ENCODE measurements at regions not wholly inside any gene's neighbourhood (a gene's known extent, or its start where the extent isn't known, plus 50 kb on each side); places are given as distances from the start of the nearest gene placed in this dataset.

DNA sequence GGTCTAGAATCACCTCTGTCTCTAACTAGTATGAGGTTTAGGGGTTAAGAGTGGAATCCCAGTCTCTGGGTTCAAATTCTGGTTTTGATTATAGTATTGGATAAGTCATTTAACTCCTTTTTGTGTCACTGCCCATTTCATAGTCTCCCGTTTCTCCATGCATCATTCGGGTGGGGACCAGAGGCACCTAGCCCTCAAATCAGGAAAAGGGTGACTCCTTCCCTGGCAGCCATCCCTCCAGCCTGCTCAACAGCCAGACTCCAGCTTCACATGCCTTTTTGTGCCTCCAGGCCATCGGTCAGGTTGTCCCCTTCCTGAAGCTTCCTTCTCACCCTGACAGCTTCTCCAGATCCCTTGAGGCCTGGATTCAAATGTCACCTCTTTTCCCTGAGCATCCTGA is 139.8 kb downstream of the DHX35 start:
- H3K4me1 ChIP-seq (ENCODE audit: control insufficient read depth, low read depth, low read length) = no peaks in the 10 kb centered on the region
- no peaks in the 10 kb centered on the region for H3K27me3 ChIP-seq (ENCODE audit: control insufficient read depth, insufficient read depth, low read length)
- no peaks in the 10 kb centered on the region for H3K36me3 ChIP-seq (ENCODE audit: control insufficient read depth, low read depth, low read length)

DNA sequence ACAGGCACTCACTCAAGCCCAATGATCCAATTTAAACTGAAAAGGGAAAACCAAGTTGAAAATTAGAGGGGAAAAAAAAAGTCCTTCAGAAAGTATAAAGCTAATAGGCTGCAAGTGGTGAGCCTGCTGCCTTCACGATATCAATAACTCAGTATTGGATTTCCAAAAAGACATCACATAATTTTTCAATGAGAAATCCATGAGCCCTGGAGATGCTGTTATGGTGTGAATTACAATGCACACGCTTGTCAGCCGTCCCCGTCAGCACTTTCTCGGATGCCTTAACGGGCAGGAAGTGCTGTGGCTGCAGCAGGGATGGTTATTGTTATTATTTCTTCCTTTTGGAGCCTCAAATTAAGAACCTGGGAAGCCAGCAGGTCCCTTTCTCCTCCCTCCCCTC is 138.5 kb downstream of the DHX35 start:
- H3K36me3 ChIP-seq (ENCODE audit: control insufficient read depth, low read depth, low read length) = no peaks in the 10 kb centered on the region
- H3K9me3 ChIP-seq (ENCODE audit: control insufficient read depth, low read depth, low read length) = peaks cover 3% of the 10 kb centered on the region
- H3K27ac ChIP-seq (ENCODE audit: low read length) = no peak overlapping the region
- no peak overlapping the region for H3K4me3 ChIP-seq (ENCODE audit: low read length)
- H3K4me1 ChIP-seq (ENCODE audit: control insufficient read depth, low read depth, low read length) = no peaks in the 10 kb centered on the region
- no peak overlapping the region for H3K9ac ChIP-seq (ENCODE audit: low read length)
- no peaks in the 10 kb centered on the region for H3K27me3 ChIP-seq (ENCODE audit: control insufficient read depth, insufficient read depth, low read length)

More for the DNA sequence above, 139.8 kb downstream of the DHX35 start:
- H3K9me3 ChIP-seq (ENCODE audit: control insufficient read depth, low read depth, low read length) = peaks cover 3% of the 10 kb centered on the region
- no peak overlapping the region for H3K27ac ChIP-seq (ENCODE audit: low read length)
- no peak overlapping the region for H3K4me3 ChIP-seq (ENCODE audit: low read length)
- no peak overlapping the region for H3K9ac ChIP-seq (ENCODE audit: low read length)

DNA sequence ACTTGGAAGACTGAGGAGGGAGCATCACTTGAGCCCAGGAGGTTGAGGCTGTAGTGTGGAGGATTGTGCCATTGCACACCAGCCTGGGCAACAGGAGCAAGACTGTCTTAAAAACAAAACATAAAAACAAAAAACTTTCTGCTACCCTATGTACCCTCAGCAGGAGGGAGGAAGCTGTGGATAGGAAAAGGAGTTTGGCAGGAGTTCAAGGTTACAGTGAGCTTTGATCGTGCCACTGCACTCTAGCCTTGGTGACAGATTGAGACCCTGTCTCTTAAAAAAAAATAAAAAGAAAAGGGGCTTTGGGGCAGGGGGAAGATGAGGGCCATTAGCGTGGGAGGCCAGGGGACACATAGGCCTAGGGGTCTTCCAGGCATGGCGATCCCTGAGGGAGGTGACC is 135.7 kb downstream of the DHX35 start:
- Histone ChIP-seq H3K4me1 (ENCODE audit: control insufficient read depth, low read depth, low read length) (no peaks in the 10 kb centered on the region), H3K27me3 (ENCODE audit: control insufficient read depth, insufficient read depth, low read length) (no peaks in the 10 kb centered on the region), H3K4me3 (ENCODE audit: low read length) (no peak overlapping the region), H3K9me3 (ENCODE audit: control insufficient read depth, low read depth, low read length) (no peaks in the 10 kb centered on the region), H3K9ac (ENCODE audit: low read length) (no peak overlapping the region), H3K36me3 (ENCODE audit: control insufficient read depth, low read depth, low read length) (no peaks in the 10 kb centered on the region), H3K27ac (ENCODE audit: low read length) (no peak overlapping the region)

DNA sequence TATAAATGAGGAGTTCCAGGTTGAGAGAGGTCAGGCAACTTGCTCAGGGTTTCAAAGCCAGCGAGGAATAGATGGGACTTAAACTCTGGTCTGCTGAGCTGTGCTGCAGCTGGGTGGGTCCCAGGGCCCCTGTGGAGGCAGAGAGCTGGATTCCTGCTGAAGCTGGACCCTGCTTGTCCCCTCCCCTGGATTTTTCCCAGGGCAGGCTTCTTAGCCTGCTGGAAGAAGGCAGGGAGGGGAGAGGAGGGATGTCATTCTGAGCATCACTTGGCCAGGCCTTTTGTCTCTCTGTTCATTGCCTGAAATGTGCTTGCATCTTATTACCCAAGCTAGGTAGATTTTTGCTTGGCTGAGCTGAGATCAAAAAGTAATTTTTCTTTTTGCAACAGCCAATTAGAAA is 133.7 kb downstream of the DHX35 start:
- H3K27me3 ChIP-seq (ENCODE audit: control insufficient read depth, insufficient read depth, low read length) = no peaks in the 10 kb centered on the region

DNA sequence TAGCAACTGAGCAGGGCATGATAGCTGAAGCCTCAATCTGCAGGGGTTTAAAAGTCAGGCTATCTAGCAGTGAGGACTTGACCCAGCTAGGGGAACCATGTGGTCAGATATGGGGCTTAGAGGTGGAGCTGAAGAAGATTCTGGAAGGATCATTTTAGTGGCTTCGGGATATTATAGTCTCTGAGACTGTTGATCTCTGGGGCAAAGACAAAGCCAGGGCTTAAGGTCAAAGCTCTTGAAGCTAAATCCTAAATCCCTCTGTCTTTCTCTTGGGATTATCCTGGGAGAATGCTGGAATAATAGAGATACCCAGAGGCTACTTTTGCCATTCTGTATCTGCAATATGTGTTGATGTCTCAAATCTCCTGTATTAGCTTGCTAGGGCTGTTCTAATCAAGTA is 132.2 kb downstream of the DHX35 start:
- Histone ChIP-seq H3K9ac (ENCODE audit: low read length) (no peak overlapping the region), H3K27me3 (ENCODE audit: control insufficient read depth, insufficient read depth, low read length) (no peaks in the 10 kb centered on the region), H3K4me3 (ENCODE audit: low read length) (no peak overlapping the region), H3K9me3 (ENCODE audit: control insufficient read depth, low read depth, low read length) (no peaks in the 10 kb centered on the region), H3K27ac (ENCODE audit: low read length) (no peak overlapping the region), H3K4me1 (ENCODE audit: control insufficient read depth, low read depth, low read length) (no peaks in the 10 kb centered on the region), H3K36me3 (ENCODE audit: control insufficient read depth, low read depth, low read length) (no peaks in the 10 kb centered on the region)

More for the DNA sequence above, 133.7 kb downstream of the DHX35 start:
- no peaks in the 10 kb centered on the region for H3K4me1 ChIP-seq (ENCODE audit: control insufficient read depth, low read depth, low read length)
- H3K9ac ChIP-seq (ENCODE audit: low read length) = no peak overlapping the region
- H3K27ac ChIP-seq (ENCODE audit: low read length) = no peak overlapping the region
- H3K9me3 ChIP-seq (ENCODE audit: control insufficient read depth, low read depth, low read length) = no peaks in the 10 kb centered on the region
- no peaks in the 10 kb centered on the region for H3K36me3 ChIP-seq (ENCODE audit: control insufficient read depth, low read depth, low read length)
- no peak overlapping the region for H3K4me3 ChIP-seq (ENCODE audit: low read length)

DNA sequence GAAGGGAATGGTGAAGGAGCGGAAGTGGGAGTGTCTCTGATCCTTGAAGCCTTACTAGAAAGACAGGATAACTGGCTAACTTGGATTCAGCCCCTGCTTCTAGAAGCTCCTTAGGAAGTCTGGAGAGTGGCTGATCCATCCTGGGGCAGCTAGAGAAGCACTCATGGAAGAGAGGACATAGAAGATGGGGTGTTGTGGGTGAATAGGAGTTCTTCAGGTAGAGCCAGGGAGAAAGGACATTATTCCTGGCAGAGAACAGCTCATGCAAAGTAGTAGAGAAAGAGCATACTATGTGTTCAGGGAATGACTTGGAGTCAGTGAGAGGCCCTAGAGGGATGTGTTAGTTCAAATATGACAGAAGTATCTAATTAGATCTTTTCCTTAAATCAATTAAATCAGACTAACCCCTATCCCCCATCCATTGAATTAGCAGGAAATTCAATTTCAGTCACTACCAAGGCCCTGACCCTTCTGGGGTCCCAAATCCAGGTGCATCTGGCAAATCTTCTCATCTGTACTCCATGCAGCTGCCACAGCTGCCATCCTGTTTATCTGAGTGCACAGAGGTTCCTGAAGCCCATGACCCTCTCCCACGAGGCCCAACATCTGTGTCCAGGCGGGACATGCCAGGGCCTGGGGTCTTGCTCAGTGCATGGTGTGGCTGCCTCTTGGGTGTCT is 130.7 kb downstream of the DHX35 start:
- Histone ChIP-seq H3K27me3 (ENCODE audit: control insufficient read depth, insufficient read depth, low read length) (no peaks in the 10 kb centered on the region), H3K9ac (ENCODE audit: low read length) (no peak overlapping the region), H3K36me3 (ENCODE audit: control insufficient read depth, low read depth, low read length) (no peaks in the 10 kb centered on the region), H3K4me1 (ENCODE audit: control insufficient read depth, low read depth, low read length) (no peaks in the 10 kb centered on the region), H3K4me3 (ENCODE audit: low read length) (no peak overlapping the region), H3K27ac (ENCODE audit: low read length) (no peak overlapping the region), H3K9me3 (ENCODE audit: control insufficient read depth, low read depth, low read length) (no peaks in the 10 kb centered on the region)

DNA sequence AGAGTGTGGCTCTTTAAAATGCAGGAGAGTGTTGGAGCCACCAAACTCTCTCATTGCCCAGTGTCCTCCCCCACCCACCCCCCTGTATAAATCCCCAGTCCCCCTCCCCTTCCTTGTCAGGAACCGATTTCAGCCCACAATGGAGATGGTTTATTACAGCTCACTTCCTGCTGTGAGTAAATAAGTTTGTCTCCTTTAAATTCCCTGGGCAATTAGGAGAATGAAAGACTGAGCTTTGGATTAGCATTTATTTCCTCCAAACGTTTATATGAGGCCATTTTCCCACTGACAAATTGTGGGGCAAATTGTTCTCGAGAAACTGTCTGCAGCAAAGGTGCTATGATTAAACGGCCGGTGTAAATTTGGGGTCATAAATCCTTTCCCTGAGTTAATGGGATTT is 128.8 kb downstream of the DHX35 start:
- Histone ChIP-seq H3K9me3 (ENCODE audit: control insufficient read depth, low read depth, low read length) (no peaks in the 10 kb centered on the region), H3K4me1 (ENCODE audit: control insufficient read depth, low read depth, low read length) (no peaks in the 10 kb centered on the region), H3K4me3 (ENCODE audit: low read length) (no peak overlapping the region), H3K27ac (ENCODE audit: low read length) (no peak overlapping the region), H3K27me3 (ENCODE audit: control insufficient read depth, insufficient read depth, low read length) (no peaks in the 10 kb centered on the region), H3K36me3 (ENCODE audit: control insufficient read depth, low read depth, low read length) (no peaks in the 10 kb centered on the region), H3K9ac (ENCODE audit: low read length) (no peak overlapping the region)

DNA sequence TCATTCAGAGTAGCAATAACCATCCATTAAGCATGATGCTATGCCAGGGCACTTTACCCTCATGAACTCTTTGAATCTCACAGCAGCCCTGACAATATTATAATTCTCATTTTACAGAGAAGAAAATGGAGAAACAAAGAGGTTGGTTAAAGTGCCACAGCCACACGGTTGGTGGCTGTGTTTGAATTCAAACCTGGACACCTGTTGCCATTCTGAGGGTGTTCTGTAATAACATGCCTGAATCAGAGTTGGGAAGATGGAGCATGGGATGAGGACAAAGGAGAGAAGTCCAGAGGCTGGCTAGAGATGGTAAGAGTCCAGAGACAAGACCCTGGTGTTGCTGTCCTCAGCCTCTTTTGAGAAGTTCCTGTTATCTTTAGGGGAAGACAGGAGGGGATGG is 127.7 kb downstream of the DHX35 start:
- Histone ChIP-seq H3K4me3 (ENCODE audit: low read length) (no peak overlapping the region), H3K4me1 (ENCODE audit: control insufficient read depth, low read depth, low read length) (no peaks in the 10 kb centered on the region), H3K9ac (ENCODE audit: low read length) (no peak overlapping the region), H3K9me3 (ENCODE audit: control insufficient read depth, low read depth, low read length) (no peaks in the 10 kb centered on the region), H3K27ac (ENCODE audit: low read length) (no peak overlapping the region), H3K27me3 (ENCODE audit: control insufficient read depth, insufficient read depth, low read length) (no peaks in the 10 kb centered on the region), H3K36me3 (ENCODE audit: control insufficient read depth, low read depth, low read length) (no peaks in the 10 kb centered on the region)
